ENCODE measurements at regions not wholly inside any gene's neighbourhood (a gene's known extent, or its start where the extent isn't known, plus 50 kb on each side); places are given as distances from the start of the nearest gene placed in this dataset.

DNA sequence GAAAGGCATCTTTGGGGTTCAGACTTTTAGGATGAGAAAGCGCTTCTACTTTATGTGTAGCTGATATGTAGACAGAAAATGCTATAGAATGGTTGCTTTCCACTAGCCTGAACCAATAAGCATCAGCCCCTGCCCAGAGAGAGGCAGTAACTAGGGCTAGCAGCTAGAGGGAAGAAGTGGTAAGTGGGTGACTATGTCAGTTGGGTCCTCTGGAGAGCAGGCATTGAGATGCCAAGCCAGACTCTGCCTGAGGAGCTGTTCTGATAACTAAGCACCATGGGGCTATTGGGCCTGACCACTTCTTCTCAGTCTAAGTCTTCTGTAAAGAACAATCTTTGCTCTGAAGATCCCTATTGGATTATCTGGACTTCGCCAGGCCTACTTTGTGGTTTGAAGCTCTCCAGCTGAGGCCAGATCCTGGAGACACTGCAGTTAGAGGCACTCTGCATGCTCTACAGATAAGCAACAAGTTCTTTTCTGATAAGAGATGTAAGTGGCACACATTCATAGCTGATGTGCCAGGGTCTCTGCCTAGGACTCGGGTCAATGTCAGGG, 146.1 kb downstream of the RBM46 start:
- Histone ChIP-seq H3K27me3 (no peaks in the 10 kb centered on the region), H3K36me3 (no peaks in the 10 kb centered on the region), H3K4me1 (no peaks in the 10 kb centered on the region), H3K4me3 (no peak overlapping the region), H3K9me3 (no peaks in the 10 kb centered on the region), H3K27ac (no peak overlapping the region)
- TF ChIP-seq POLR2A (IDR thresholded peaks at IDR 0.05): no peak
- TF ChIP-seq, protein P1, sequence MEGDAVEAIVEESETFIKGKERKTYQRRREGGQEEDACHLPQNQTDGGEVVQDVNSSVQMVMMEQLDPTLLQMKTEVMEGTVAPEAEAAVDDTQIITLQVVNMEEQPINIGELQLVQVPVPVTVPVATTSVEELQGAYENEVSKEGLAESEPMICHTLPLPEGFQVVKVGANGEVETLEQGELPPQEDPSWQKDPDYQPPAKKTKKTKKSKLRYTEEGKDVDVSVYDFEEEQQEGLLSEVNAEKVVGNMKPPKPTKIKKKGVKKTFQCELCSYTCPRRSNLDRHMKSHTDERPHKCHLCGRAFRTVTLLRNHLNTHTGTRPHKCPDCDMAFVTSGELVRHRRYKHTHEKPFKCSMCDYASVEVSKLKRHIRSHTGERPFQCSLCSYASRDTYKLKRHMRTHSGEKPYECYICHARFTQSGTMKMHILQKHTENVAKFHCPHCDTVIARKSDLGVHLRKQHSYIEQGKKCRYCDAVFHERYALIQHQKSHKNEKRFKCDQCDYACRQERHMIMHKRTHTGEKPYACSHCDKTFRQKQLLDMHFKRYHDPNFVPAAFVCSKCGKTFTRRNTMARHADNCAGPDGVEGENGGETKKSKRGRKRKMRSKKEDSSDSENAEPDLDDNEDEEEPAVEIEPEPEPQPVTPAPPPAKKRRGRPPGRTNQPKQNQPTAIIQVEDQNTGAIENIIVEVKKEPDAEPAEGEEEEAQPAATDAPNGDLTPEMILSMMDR (IDR thresholded peaks at IDR 0.05): no peak
- no peak for DNase-seq
- intact Hi-C loops (cut with DNase I): no loop called here
- 65 to 86% methylated on average over 3 of the region's 3 CpGs for WGBS, 2 donors

DNA sequence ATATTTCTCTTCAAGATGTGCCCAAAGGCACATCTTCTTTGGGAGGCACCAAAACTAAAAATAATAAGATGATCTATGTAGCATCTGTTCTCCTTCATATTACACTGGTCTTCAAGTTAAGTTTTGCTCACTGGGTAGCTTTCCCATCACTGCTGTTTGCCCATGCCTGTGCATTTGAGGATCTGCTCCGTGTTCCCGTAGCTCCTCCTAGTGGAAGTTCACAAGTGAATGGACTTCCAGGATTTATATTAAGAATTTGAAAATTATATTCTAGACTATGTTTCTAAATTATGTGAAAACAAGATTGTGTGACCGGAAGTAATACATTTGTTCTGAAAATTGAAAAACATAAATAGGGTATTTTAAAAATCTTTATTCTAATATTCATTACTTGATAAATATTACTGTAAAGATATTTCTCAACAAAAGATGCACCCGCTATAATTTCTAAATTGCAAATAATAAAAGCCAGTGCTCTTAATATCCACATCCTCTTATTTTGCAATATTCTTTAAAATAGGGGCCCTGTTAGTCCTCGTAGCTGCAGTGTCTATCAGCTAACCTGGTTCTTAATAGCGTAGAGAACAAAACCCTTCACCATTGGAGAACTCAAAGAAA, 147.7 kb downstream of the RBM46 start:
- no peak overlapping the region for H3K27ac ChIP-seq

DNA sequence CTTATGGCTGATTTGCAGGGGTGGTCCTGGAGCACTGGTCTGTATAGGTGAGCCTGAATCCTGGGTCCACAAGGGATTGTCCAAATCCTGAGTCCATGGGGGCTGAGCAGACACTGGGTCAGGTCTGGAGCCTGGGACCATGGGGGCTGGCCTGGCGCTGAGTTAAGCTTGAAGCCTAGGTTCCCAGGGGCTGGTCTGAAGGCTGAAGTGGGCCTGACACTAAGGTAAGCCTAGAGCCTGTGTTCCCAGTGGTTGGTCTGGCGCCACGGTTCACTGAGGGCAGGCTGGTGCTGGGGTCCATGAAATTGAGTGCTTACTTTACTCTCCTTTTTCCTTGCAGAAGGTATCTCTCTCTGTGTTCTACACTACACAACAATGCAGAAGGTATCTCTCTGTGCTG, 155.8 kb downstream of the RBM46 start:
- DNase-seq: no peak
- Histone ChIP-seq H3K9me3 (peaks cover 0 to 3% (median 0%) of the 10 kb centered on the region in 3 donors), H3K4me1 (no peaks in the 10 kb centered on the region), H3K27ac (no peak overlapping the region), H3K4me3 (no peak overlapping the region), H3K36me3 (no peaks in the 10 kb centered on the region), H3K27me3 (no peaks in the 10 kb centered on the region)
- intact Hi-C loops (cut with DNase I): no loop called here
- 94 to 100% methylated on average over 2 of the region's 3 CpGs for WGBS, 2 donors
- TF ChIP-seq, protein P1 (IDR thresholded peaks at IDR 0.05): no peak
- no peak for TF ChIP-seq POLR2A (IDR thresholded peaks at IDR 0.05)

More for the DNA sequence above, 147.7 kb downstream of the RBM46 start:
- Histone ChIP-seq H3K4me3 (no peak overlapping the region), H3K9me3 (no peaks in the 10 kb centered on the region), H3K36me3 (no peaks in the 10 kb centered on the region), H3K4me1 (no peaks in the 10 kb centered on the region), H3K27me3 (no peaks in the 10 kb centered on the region)
- intact Hi-C loops (cut with DNase I): no loop called here
- DNase-seq: no peak
- WGBS, 2 donors: 48 to 49% methylated on average over 6 of the region's 6 CpGs
- no peak for TF ChIP-seq POLR2A (IDR thresholded peaks at IDR 0.05)
- TF ChIP-seq, protein P1 (IDR thresholded peaks at IDR 0.05): peak in 2 of 6 experiments; percentile 7 to 25

DNA sequence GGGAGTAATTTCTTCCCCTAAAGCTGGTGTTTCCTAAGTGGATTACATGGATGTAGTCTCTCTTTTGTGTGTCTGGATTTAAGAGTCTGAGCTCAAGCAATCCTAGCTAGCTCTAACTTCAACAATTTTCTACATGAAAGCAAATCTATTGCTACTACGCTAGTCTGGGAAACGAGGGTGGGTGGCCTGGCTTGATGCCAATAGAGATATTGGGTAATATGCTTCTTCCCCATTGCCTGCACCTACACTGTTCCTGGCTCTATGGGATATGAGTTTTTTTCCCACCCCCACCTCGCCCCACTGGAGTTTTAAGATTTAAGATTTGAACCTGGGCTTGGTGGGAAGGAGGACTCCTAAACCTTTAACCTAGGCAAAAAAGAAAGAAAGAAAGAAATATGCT, 158.8 kb downstream of the RBM46 start:
- Histone ChIP-seq H3K36me3 (no peaks in the 10 kb centered on the region), H3K9me3 (peaks cover 0 to 3% (median 0%) of the 10 kb centered on the region in 3 donors), H3K27ac (no peak overlapping the region), H3K27me3 (no peaks in the 10 kb centered on the region), H3K4me1 (no peaks in the 10 kb centered on the region), H3K4me3 (no peak overlapping the region)
- intact Hi-C loops (cut with DNase I): no loop called here
- 56 to 61% methylated on average over 3 of the region's 3 CpGs for WGBS, 2 donors
- TF ChIP-seq POLR2A (IDR thresholded peaks at IDR 0.05): no peak
- TF ChIP-seq, protein P1 (IDR thresholded peaks at IDR 0.05): no peak
- DNase-seq: no peak

DNA sequence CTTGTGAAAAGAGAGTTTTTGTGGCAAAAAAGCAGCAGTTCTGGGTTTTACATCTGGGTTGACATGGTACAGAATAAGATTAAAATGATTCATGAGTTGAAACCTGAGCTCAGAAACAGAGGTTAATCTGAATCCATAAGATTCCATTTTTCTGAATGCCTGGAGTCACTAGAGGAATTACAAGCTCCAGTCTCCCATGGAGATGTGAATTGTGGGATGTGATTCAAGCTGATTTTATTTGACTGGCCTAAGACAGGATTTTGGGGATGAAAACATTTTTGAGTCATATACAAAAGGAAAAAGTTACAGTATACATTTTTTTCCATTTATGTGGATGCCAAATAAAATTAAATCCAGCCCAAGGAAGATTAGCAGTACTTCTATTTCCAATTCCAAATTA, 161.1 kb downstream of the RBM46 start:
- no peaks in the 10 kb centered on the region for H3K27me3 ChIP-seq
- H3K9me3 ChIP-seq: no peaks in the 10 kb centered on the region
- no peak overlapping the region for H3K4me3 ChIP-seq
- intact Hi-C loops (cut with DNase I): no loop called here
- TF ChIP-seq POLR2A (IDR thresholded peaks at IDR 0.05): no peak
- TF ChIP-seq, protein P1 (IDR thresholded peaks at IDR 0.05): no peak
- H3K27ac ChIP-seq: no peak overlapping the region
- no peak for DNase-seq
- no peaks in the 10 kb centered on the region for H3K36me3 ChIP-seq
- no peaks in the 10 kb centered on the region for H3K4me1 ChIP-seq

Data from esophagus squamous epithelium (tissue), 5 donors.